ENCODE measurements at regions not wholly inside any gene's neighbourhood (a gene's known extent, or its start where the extent isn't known, plus 50 kb on each side); places are given as distances from the start of the nearest gene placed in this dataset.

GRCh38 chr12:19895246-19896020 lies 456.1 kb downstream of the AEBP2 start:
- Histone ChIP-seq H3K79me2 (ENCODE audit: insufficient read depth, low read length) (no peaks in the 10 kb centered on the region), H3K4me1 (ENCODE audit: control insufficient read depth in 1 of 2, insufficient read depth in 2 of 2, low read length in 2 of 2) (no peaks in the 10 kb centered on the region), H3K4me2 (ENCODE audit: low read length) (no peak overlapping the region), H3K9ac (ENCODE audit: low read length) (no peak overlapping the region), H4K20me1 (ENCODE audit: insufficient read depth) (no peaks in the 10 kb centered on the region), H3K4me3 (replicated peaks in 1 of 2; ENCODE audit: low read depth in 1 of 2, low read length in 2 of 2) (no peak overlapping the region), H2AFZ (ENCODE audit: low read depth, low read length, poor library complexity, severe bottlenecking) (no peak overlapping the region), H3K9me3 (ENCODE audit: control insufficient read depth in 1 of 2, insufficient read depth in 1 of 2, low read depth in 1 of 2, low read length in 2 of 2) (no peaks in the 10 kb centered on the region), H3K9me2 (ENCODE audit: insufficient read depth) (no peaks in the 10 kb centered on the region), H3K27ac (ENCODE audit: low read depth, low read length) (no peak overlapping the region), H3K36me3 (ENCODE audit: control insufficient read depth in 1 of 2, insufficient read depth in 2 of 2, low read length in 2 of 2) (no peaks in the 10 kb centered on the region), H3K27me3 (ENCODE audit: insufficient read depth, low read length) (no peaks in the 10 kb centered on the region)
- POLR2A ChIA-PET: no interaction called here
- DNase-seq (ENCODE audit: low read depth, low spot score) (no peak), ATAC-seq (no peak)
- CTCF ChIA-PET: no interaction called here
- TF ChIP-seq RAD21 (IDR thresholded peaks at IDR 0.05; ENCODE audit: low read depth) (no peak), JUND (IDR thresholded peaks at IDR 0.05) (no peak), SP1 (IDR thresholded peaks at IDR 0.05; ENCODE audit: low read depth) (no peak), SIN3A (IDR thresholded peaks at IDR 0.05; ENCODE audit: low read depth) (no peak), EGR1 (IDR thresholded peaks at IDR 0.05; ENCODE audit: low read depth) (no peak), POLR2AphosphoS5 (IDR thresholded peaks at IDR 0.05; ENCODE audit: low read depth, low read length) (no peak)
- RAD21 ChIA-PET (ENCODE audit: low non-redundant PET in 1 of 2, low total read pairs in 2 of 2, uncharacterized antibody in 2 of 2, unreplicated experiment in 2 of 2): no interaction called here
- intact Hi-C loops (cut with micrococcal nuclease): no loop called here
- BruUV-seq (replicated peaks): no TSS peak

GRCh38 chr12:19896041-19896440 lies 456.7 kb downstream of the AEBP2 start:
- Histone ChIP-seq H3K27me3 (ENCODE audit: insufficient read depth, low read length) (no peaks in the 10 kb centered on the region), H4K20me1 (ENCODE audit: insufficient read depth) (no peaks in the 10 kb centered on the region), H2AFZ (ENCODE audit: low read depth, low read length, poor library complexity, severe bottlenecking) (no peak overlapping the region), H3K9ac (ENCODE audit: low read length) (no peak overlapping the region), H3K4me1 (ENCODE audit: control insufficient read depth in 1 of 2, insufficient read depth in 2 of 2, low read length in 2 of 2) (no peaks in the 10 kb centered on the region), H3K36me3 (ENCODE audit: control insufficient read depth in 1 of 2, insufficient read depth in 2 of 2, low read length in 2 of 2) (no peaks in the 10 kb centered on the region), H3K4me2 (ENCODE audit: low read length) (no peak overlapping the region), H3K79me2 (ENCODE audit: insufficient read depth, low read length) (no peaks in the 10 kb centered on the region), H3K9me2 (ENCODE audit: insufficient read depth) (no peaks in the 10 kb centered on the region), H3K27ac (ENCODE audit: low read depth, low read length) (no peak overlapping the region), H3K4me3 (replicated peaks in 1 of 2; ENCODE audit: low read depth in 1 of 2, low read length in 2 of 2) (no peak overlapping the region), H3K9me3 (ENCODE audit: control insufficient read depth in 1 of 2, insufficient read depth in 1 of 2, low read depth in 1 of 2, low read length in 2 of 2) (no peaks in the 10 kb centered on the region)
- DNase-seq (ENCODE audit: low read depth, low spot score): no peak
- no peak for ATAC-seq
- RAD21 ChIA-PET (ENCODE audit: low non-redundant PET in 1 of 2, low total read pairs in 2 of 2, uncharacterized antibody in 2 of 2, unreplicated experiment in 2 of 2): no interaction called here
- POLR2A ChIA-PET: no interaction called here
- intact Hi-C loops (cut with micrococcal nuclease): no loop called here
- TF ChIP-seq ZNF274 (IDR thresholded peaks at IDR 0.05; ENCODE audit: low read depth, low read length) (no peak), EZH2phosphoT487 (IDR thresholded peaks at IDR 0.05; ENCODE audit: borderline replicate concordance) (no peak), ZFX (IDR thresholded peaks at IDR 0.05) (no peak), CBX3 (IDR thresholded peaks at IDR 0.05; ENCODE audit: low read depth) (no peak), CEBPB (IDR thresholded peaks at IDR 0.05; ENCODE audit: low read depth) (no peak), POLR2A (IDR thresholded peaks at IDR 0.05; ENCODE audit: borderline replicate concordance, extremely low read depth, insufficient read depth, insufficient read length) (no peak), EGR1 (IDR thresholded peaks at IDR 0.05; ENCODE audit: low read depth) (no peak), REST (IDR thresholded peaks at IDR 0.05; ENCODE audit: low read depth) (no peak), EZH2 (IDR thresholded peaks at IDR 0.05) (no peak), ELF1 (IDR thresholded peaks at IDR 0.05; ENCODE audit: borderline replicate concordance, low read depth) (no peak), POLR2AphosphoS5 (IDR thresholded peaks at IDR 0.05; ENCODE audit: low read depth, low read length) (no peak), SP1 (IDR thresholded peaks at IDR 0.05; ENCODE audit: low read depth) (no peak), RAD21 (IDR thresholded peaks at IDR 0.05; ENCODE audit: low read depth) (no peak), JUND (IDR thresholded peaks at IDR 0.05) (no peak), ATF3 (IDR thresholded peaks at IDR 0.05) (no peak)
- no TSS peak for BruUV-seq (replicated peaks)
- CTCF ChIA-PET: no interaction called here
